Immature natural killer cell (primary cell): ENCODE measurements at regions not wholly inside any gene's neighbourhood (a gene's known extent, or its start where the extent isn't known, plus 50 kb on each side); places are given as distances from the start of the nearest gene placed in this dataset.
"Not testable (repeated sequence)": the region's sequence is repeated elsewhere in the genome, so short reads cannot be mapped to it uniquely, and the experiment has no call there.

Source experiments
- DNase-seq, 3 donors: peaks; one replicate each; pipeline ENCODE4 v3.0.0; 2022; ENCODE audit warnings: mixed read lengths in 1 of 3
- H3K27ac Mint-ChIP-seq, 6 donors: one replicate each; pipeline ENCODE4 v1.8.0; 2020; ENCODE audit warnings: mixed read lengths in 6 of 6, mild to moderate bottlenecking in 5 of 6, inconsistent platforms in 4 of 6, moderate library complexity in 3 of 6
- H3K27me3 Mint-ChIP-seq, 3 donors: one replicate each; pipeline ENCODE4 v1.8.0; 2020 to 2021; ENCODE audit warnings: low read depth in 3 of 3, mild to moderate bottlenecking in 3 of 3, mixed read lengths in 3 of 3, moderate library complexity in 3 of 3, inconsistent platforms in 1 of 3
- H3K36me3 Mint-ChIP-seq, 3 donors: one replicate each; pipeline ENCODE4 v1.8.0; 2020; ENCODE audit warnings: mixed read lengths in 3 of 3, inconsistent platforms in 2 of 3, mild to moderate bottlenecking in 2 of 3
- H3K4me1 Mint-ChIP-seq, 2 donors: one replicate each; pipeline ENCODE4 v1.8.0; 2020; ENCODE audit warnings: inconsistent platforms in 2 of 2, mild to moderate bottlenecking in 2 of 2, mixed read lengths in 2 of 2, moderate library complexity in 1 of 2
- H3K4me3 Mint-ChIP-seq, 5 donors: one replicate each; pipeline ENCODE4 v1.8.0; 2020; ENCODE audit warnings: mild to moderate bottlenecking in 5 of 5, mixed read lengths in 5 of 5, inconsistent platforms in 3 of 5, moderate library complexity in 3 of 5
- H3K9me3 Mint-ChIP-seq, 6 donors: one replicate each; pipeline ENCODE4 v1.8.0; 2020; ENCODE audit warnings: mild to moderate bottlenecking in 6 of 6, mixed read lengths in 6 of 6, inconsistent platforms in 4 of 6, moderate library complexity in 3 of 6

DNA sequence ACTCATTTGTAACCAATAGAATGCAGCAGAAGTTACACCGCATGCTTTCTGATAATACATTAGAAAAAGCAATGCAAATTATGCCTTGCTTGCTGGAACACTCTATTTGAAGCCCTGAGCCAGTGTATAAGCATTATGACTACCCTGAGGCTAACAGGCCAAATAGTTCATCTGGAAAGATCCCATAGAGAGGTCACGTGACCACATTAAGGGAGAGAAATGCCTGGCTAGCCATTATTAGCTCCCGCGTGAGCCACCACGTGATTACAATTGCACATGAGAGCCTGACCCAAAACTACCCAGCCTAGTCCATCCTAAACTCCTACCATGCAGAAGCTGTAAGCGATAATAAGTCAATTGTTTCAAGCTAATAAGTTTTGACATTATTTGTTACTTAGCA lies 472.9 kb upstream of the GALNTL6 start:
- H3K27ac Mint-ChIP-seq, result no peak overlapping the region
- peaks cover 0 to 2% (median 0%) of the 10 kb centered on the region in 3 donors for H3K27me3 Mint-ChIP-seq

DNA sequence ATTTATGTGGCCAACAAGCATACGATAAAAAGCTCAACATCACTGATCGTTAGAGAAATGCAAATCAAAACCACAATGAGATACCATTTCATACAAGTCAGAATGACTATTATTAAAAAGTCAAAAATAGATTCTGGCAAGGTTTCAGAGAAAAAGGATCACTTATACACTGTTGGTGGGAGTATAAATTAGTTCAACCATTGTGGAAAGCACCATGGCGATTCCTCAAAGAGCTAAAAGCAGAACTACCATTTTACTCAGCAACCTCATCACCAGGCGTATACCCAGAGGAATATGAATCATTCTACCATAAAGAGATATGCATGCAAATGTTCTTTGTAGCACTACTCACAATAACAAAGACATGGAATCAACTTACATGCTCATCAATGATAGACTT lies 478.7 kb upstream of the GALNTL6 start:
- H3K4me1 Mint-ChIP-seq, result no peaks in the 10 kb centered on the region
- no peak overlapping the region for H3K27ac Mint-ChIP-seq
- H3K27me3 Mint-ChIP-seq, result peaks cover 0 to 3% (median 2%) of the 10 kb centered on the region in 3 donors
- no peak overlapping the region for H3K4me3 Mint-ChIP-seq
- no peaks in the 10 kb centered on the region for H3K36me3 Mint-ChIP-seq
- no peak for DNase-seq
- H3K9me3 Mint-ChIP-seq, result peaks cover 15 to 54% (median 27%) of the 10 kb centered on the region in 6 donors

More for the DNA sequence above, 472.9 kb upstream of the GALNTL6 start:
- H3K4me3 Mint-ChIP-seq, result no peak overlapping the region
- no peaks in the 10 kb centered on the region for H3K36me3 Mint-ChIP-seq
- peaks cover 3 to 15% (median 6%) of the 10 kb centered on the region in 6 donors for H3K9me3 Mint-ChIP-seq
- H3K4me1 Mint-ChIP-seq, result no peaks in the 10 kb centered on the region
- DNase-seq, result no peak

GRCh38 chr4:171308661-171309060 lies 504.5 kb upstream of the GALNTL6 start:
- H3K27ac Mint-ChIP-seq, result no peak overlapping the region
- H3K36me3 Mint-ChIP-seq, result no peaks in the 10 kb centered on the region
- H3K4me3 Mint-ChIP-seq, result no peak overlapping the region
- DNase-seq, result no peak
- H3K9me3 Mint-ChIP-seq, result peaks cover 20 to 64% (median 43%) of the 10 kb centered on the region in 6 donors
- H3K4me1 Mint-ChIP-seq, result no peaks in the 10 kb centered on the region
- no peaks in the 10 kb centered on the region for H3K27me3 Mint-ChIP-seq

DNA sequence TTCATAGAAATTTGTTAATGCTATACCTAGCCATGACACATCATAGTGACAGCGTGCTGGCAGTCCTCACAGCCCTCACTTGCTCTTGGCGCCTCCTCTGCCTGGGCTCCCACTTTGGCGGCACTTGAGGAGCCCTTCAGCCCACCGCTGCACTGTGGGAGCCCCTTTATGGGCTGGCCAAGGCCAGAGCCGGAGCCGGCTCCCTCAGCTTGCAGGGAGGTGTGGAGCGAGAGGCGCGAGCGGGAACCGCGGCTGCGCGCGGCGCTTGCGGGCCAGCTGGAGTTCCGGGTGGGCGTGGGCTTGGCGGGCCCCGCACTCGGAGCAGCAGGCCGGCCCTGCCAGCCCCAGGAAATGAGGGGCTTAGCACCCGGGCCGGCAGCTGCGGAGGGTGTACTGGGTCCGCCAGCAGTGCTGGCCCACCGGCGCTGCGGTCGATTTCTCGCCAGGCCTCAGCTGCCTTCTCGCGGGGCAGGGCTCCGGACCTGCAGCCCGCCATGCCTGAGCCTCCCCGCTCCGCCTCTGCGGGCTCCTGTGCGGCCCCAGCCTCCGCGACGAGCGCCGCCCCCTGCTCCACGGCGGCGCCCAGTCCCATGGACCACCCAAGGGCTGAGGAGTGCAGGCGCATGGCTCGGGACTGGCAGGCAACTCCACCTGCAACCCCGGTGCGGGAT lies 515.0 kb upstream of the GALNTL6 start:
- DNase-seq, H3K4me3 Mint-ChIP-seq, H3K36me3 Mint-ChIP-seq, H3K27ac Mint-ChIP-seq, H3K4me1 Mint-ChIP-seq, H3K27me3 Mint-ChIP-seq: not testable (repeated sequence)
- peaks cover 11 to 49% (median 23%) of the 10 kb centered on the region in 6 donors for H3K9me3 Mint-ChIP-seq

DNA sequence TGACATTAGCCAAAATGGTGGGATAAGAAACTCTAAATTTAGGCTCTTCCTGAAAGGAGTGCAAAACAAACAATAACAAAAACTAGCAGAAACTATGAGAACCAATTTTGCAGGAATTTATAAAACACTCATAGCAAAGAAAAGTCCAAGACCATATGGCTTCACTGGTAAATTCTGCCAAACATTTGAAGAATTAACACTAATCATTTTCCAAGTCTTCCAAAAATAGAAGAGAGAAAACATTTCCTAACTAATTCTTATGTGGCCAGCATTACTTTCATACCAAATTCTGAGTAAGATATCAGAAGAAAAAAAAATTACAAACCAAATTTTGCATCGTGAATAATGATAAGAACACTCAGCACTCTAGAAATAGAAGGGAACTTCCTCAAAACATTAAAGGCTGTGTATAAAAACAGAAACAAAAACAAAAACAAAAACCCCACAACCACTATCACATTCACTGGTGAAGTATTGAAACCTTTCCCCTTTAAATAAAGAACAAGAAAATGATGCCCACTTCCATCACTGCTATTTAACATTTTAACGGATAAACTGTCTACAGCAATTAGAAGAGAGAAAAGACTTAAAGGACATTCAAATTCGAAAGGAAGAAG lies 524.3 kb upstream of the GALNTL6 start:
- DNase-seq, result no peak
- Mint-ChIP-seq H3K4me1 (no peaks in the 10 kb centered on the region), H3K9me3 (peaks cover 9 to 36% (median 19%) of the 10 kb centered on the region in 6 donors), H3K27ac (no peak overlapping the region), H3K36me3 (no peaks in the 10 kb centered on the region), H3K27me3 (no peaks in the 10 kb centered on the region), H3K4me3 (no peak overlapping the region)

GRCh38 chr4:171281359-171281758 lies 531.8 kb upstream of the GALNTL6 start:
- no peak overlapping the region for H3K27ac Mint-ChIP-seq
- DNase-seq, result no peak
- H3K9me3 Mint-ChIP-seq, result peaks cover 7 to 39% (median 15%) of the 10 kb centered on the region in 6 donors
- H3K4me1 Mint-ChIP-seq, result no peaks in the 10 kb centered on the region
- H3K36me3 Mint-ChIP-seq, result peaks cover 0 to 4% (median 0%) of the 10 kb centered on the region in 3 donors
- no peak overlapping the region for H3K4me3 Mint-ChIP-seq
- no peaks in the 10 kb centered on the region for H3K27me3 Mint-ChIP-seq

DNA sequence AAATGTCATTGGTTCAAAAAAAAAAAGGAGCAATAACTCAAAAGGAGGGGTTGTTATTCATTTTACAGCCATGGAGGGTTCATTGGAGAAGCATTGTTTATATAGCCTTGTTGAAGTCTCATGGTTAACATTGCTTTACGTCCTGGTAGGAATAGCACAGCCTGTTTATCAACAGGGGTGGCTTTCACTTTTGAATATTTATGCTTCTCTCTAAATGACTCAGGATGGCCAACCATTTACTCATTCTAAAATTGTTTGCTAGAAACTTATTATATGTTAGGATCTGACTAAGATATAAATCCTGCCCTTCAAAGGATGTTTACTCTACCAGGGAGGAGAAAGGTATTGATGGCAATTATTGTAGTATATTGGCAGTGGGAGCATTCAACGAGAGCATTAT lies 534.1 kb upstream of the GALNTL6 start:
- H3K27me3 Mint-ChIP-seq, result no peaks in the 10 kb centered on the region
- no peaks in the 10 kb centered on the region for H3K4me1 Mint-ChIP-seq
- peaks cover 0 to 4% (median 0%) of the 10 kb centered on the region in 3 donors for H3K36me3 Mint-ChIP-seq
- no peak for DNase-seq
- H3K9me3 Mint-ChIP-seq, result peaks cover 2 to 39% (median 17%) of the 10 kb centered on the region in 6 donors
- no peak overlapping the region for H3K4me3 Mint-ChIP-seq
- H3K27ac Mint-ChIP-seq, result no peak overlapping the region

- Mint-ChIP-seq H3K27me3 (peaks cover 0 to 2% (median 0%) of the 10 kb centered on the region in 3 donors), H3K27ac (no peak overlapping the region), H3K36me3 (no peaks in the 10 kb centered on the region), H3K9me3 (peaks cover 0 to 35% (median 11%) of the 10 kb centered on the region in 6 donors), H3K4me3 (no peak overlapping the region), H3K4me1 (peaks cover 0 to 5% of the 10 kb centered on the region in 2 donors)
- no peak for DNase-seq
Observed at GRCh38 chr4:171266671-171267070, 546.5 kb upstream of the GALNTL6 start.

DNA sequence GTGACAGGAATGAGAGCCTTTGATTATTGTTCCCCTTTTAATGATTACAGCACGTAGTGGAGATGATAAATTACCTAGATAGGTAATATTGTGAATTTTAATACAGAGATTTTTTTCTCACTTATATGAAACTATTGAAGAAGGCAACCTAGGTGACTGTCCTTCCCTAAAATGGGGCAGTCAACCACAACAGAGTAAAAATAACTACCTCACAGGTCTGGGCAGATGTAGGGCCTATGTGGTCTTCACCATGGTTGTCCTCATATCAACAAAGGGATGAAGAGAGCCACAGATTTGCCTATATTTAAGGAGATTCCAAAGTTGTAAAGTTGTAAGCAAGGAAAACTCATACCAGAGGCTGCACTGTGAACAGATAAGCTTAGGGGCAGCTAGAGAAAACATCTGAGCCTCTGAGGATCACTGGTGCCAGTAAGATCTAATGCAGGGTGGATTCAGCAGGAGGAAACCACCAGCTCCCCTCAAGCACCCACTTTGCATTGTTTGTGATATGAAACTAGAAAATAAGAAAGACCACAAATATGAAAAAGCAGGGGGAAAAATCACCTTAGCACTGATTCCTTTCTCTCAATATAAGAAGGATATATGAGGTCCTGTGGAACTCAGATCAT lies 547.9 kb upstream of the GALNTL6 start:
- Mint-ChIP-seq H3K27ac (no peak overlapping the region), H3K36me3 (no peaks in the 10 kb centered on the region), H3K9me3 (peaks cover 0 to 44% (median 17%) of the 10 kb centered on the region in 6 donors), H3K27me3 (peaks cover 0 to 3% (median 2%) of the 10 kb centered on the region in 3 donors), H3K4me1 (peaks cover 0 to 5% of the 10 kb centered on the region in 2 donors), H3K4me3 (no peak overlapping the region)
- no peak for DNase-seq

DNA sequence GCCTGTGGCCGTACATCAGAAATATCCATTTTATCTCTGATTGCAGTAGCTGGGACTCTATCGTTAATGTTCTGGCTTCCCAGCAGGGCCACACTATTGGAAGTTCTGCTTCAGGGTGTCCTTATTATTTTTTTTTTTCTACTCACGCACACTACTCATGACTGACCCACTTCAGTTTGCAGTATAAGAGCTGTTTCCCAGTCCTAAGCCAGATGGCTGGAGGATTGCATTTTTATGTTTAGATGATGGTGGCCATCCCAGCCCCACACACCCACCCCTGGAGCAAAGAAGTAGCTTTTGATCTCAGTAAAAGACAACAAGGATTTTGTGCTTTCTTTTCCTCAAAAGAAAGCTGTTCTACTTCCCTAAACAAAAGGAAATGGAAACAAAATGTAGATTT lies 557.0 kb upstream of the GALNTL6 start:
- Mint-ChIP-seq H3K36me3 (no peaks in the 10 kb centered on the region), H3K4me1 (no peaks in the 10 kb centered on the region), H3K4me3 (no peak overlapping the region), H3K27ac (no peak overlapping the region), H3K9me3 (peaks cover 7 to 42% (median 20%) of the 10 kb centered on the region in 6 donors), H3K27me3 (peaks cover 0 to under 1% (median 0%) of the 10 kb centered on the region in 3 donors)
- no peak for DNase-seq

DNA sequence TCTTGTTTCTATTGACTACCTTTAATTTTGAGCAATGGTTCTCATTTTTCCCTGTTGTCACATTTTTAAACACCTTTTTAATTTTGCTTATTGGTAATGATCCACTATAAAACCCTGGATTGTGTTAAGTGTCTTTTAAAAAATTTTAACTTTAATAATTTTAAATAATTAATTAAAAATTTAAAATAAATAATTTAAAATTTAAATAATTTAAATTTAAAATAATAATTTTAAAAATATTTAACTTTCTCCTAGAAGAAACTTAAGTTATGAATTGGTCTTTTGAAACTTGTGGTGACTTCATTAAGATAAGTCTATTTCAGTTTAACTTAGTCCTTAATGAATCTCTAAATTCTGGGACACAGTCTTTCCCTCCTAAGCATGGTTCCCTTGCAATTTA lies 566.3 kb upstream of the GALNTL6 start:
- Mint-ChIP-seq H3K27me3 (peaks cover 0 to 1% (median 0%) of the 10 kb centered on the region in 3 donors), H3K4me3 (no peak overlapping the region), H3K4me1 (no peaks in the 10 kb centered on the region), H3K36me3 (no peaks in the 10 kb centered on the region), H3K9me3 (peaks cover 14 to 47% (median 26%) of the 10 kb centered on the region in 6 donors), H3K27ac (no peak overlapping the region)
- no peak for DNase-seq

DNA sequence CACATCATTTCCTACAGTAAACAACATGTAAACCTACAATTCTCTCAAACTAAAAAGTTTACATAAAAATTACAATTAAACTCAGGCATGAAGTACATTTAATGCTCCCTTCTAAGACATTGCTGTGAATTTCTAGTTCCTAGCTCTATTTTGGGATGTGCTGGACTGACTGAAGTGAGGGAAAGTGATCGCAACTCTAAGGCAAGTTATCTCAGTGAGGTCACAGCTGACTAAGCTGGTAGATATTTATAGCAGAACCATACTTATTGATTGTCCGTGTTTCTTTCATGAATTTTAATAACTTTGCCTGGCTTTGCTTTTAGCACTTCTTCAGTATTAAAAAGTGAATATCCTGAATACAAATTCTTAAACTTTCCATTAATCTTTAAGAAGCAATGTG lies 570.4 kb upstream of the GALNTL6 start:
- Mint-ChIP-seq H3K4me1 (no peaks in the 10 kb centered on the region), H3K27me3 (no peaks in the 10 kb centered on the region), H3K9me3 (peaks cover 2 to 38% (median 18%) of the 10 kb centered on the region in 6 donors), H3K27ac (no peak overlapping the region), H3K4me3 (no peak overlapping the region), H3K36me3 (no peaks in the 10 kb centered on the region)
- no peak for DNase-seq

DNA sequence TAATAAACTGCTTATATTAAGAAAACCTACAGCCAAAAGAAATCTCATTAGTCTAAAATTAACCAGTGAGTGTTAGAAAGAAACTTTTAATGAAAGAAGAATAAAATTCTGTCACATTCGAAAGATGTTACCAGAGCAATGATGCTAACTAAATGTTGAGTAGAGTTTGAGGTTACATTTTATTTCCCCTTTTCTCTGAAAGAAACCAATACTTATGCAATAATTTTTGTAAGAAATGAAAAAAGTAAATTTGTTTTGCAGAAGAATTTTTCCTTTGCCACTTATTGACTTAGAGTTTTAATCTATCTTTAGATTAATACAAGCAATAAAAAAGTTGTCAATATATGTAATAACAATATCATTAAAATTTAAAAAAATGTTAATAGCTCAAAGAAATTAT lies 574.0 kb upstream of the GALNTL6 start:
- no peak for DNase-seq
- H3K4me3 Mint-ChIP-seq, result no peak overlapping the region
- H3K27ac Mint-ChIP-seq, result no peak overlapping the region
- H3K9me3 Mint-ChIP-seq, result peaks cover 4 to 43% (median 27%) of the 10 kb centered on the region in 6 donors
- no peaks in the 10 kb centered on the region for H3K27me3 Mint-ChIP-seq
- H3K36me3 Mint-ChIP-seq, result no peaks in the 10 kb centered on the region
- no peaks in the 10 kb centered on the region for H3K4me1 Mint-ChIP-seq

- no peaks in the 10 kb centered on the region for H3K27me3 Mint-ChIP-seq
- no peak overlapping the region for H3K27ac Mint-ChIP-seq
- H3K4me1 Mint-ChIP-seq, result no peaks in the 10 kb centered on the region
- no peaks in the 10 kb centered on the region for H3K36me3 Mint-ChIP-seq
- DNase-seq, result no peak
- peaks cover 1 to 33% (median 23%) of the 10 kb centered on the region in 6 donors for H3K9me3 Mint-ChIP-seq
- no peak overlapping the region for H3K4me3 Mint-ChIP-seq
Observed at GRCh38 chr4:171235521-171235920, 577.7 kb upstream of the GALNTL6 start.
